Erythroblast (primary cell): ENCODE measurements at regions not wholly inside any gene's neighbourhood (a gene's known extent, or its start where the extent isn't known, plus 50 kb on each side); places are given as distances from the start of the nearest gene placed in this dataset.

Source experiments
- GATA1 ChIP-seq: IDR thresholded peaks from 2 replicates; pipeline ENCODE4 v1.6.1; 2011; ENCODE audit warnings: low read depth, mild to moderate bottlenecking, control low read depth, low read length, moderate library complexity
- POLR2A ChIP-seq: IDR thresholded peaks from 2 replicates; pipeline ENCODE4 v1.6.1; 2011; ENCODE audit warnings: mild to moderate bottlenecking, low read length

GRCh38 chr2:183505911-183506310, 381.7 kb downstream of the NUP35 start:
- no peak for TF ChIP-seq POLR2A
- TF ChIP-seq GATA1 = no peak
